ENCODE measurements at regions not wholly inside any gene's neighbourhood (a gene's known extent, or its start where the extent isn't known, plus 50 kb on each side); places are given as distances from the start of the nearest gene placed in this dataset.

- TF ChIP-seq CTCF (IDR thresholded peaks at IDR 0.05; ENCODE audit: insufficient read depth, low read length, missing control alignments), result no peak
- DNase-seq (ENCODE audit: low read depth, low spot score), result no peak
- CTCF ChIA-PET, result no interaction called here
Measured at GRCh38 chr6:73888050-73888449, 192.0 kb downstream of the CD109 start.

GRCh38 chr6:73885393-73885792 is 189.4 kb downstream of the CD109 start:
- no peak overlapping the region for H3K4me3 ChIP-seq (ENCODE audit: low read depth, low read length)
- ChIA-PET CTCF (no interaction called here), POLR2A (no interaction called here)
- no peak for DNase-seq (ENCODE audit: low read depth, low spot score)
- TF ChIP-seq CTCF (IDR thresholded peaks at IDR 0.05; ENCODE audit: insufficient read depth, low read length, missing control alignments), result no peak

More at GRCh38 chr6:73888050-73888449, 192.0 kb downstream of the CD109 start:
- H3K4me3 ChIP-seq (ENCODE audit: low read depth, low read length), result no peak overlapping the region
- POLR2A ChIA-PET, result no interaction called here

- TF ChIP-seq CTCF (IDR thresholded peaks at IDR 0.05; ENCODE audit: insufficient read depth, low read length, missing control alignments), result no peak
- H3K4me3 ChIP-seq (ENCODE audit: low read depth, low read length), result no peak overlapping the region
- POLR2A ChIA-PET, result no interaction called here
- DNase-seq (ENCODE audit: low read depth, low spot score), result no peak
- CTCF ChIA-PET, result interaction anchor here (0.6 kb wide), 1 partner anchor 20 kb away, joined by 3 read pairs; no protein-coding TSS in a partner anchor
Measured at GRCh38 chr6:73884540-73884939, 188.5 kb downstream of the CD109 start.

- no peak overlapping the region for H3K4me3 ChIP-seq (ENCODE audit: low read depth, low read length)
- POLR2A ChIA-PET, result no interaction called here
- DNase-seq (ENCODE audit: low read depth, low spot score), result no peak
- TF ChIP-seq CTCF (IDR thresholded peaks at IDR 0.05; ENCODE audit: insufficient read depth, low read length, missing control alignments), result no peak
- CTCF ChIA-PET, result interaction anchor here (1.5 kb wide), 1 partner anchor 23 kb away, joined by 3 read pairs; no protein-coding TSS in a partner anchor
Measured at GRCh38 chr6:73879501-73880293, 183.7 kb downstream of the CD109 start.

- TF ChIP-seq CTCF (IDR thresholded peaks at IDR 0.05; ENCODE audit: insufficient read depth, low read length, missing control alignments), result no peak
- ChIA-PET POLR2A (no interaction called here), CTCF (no interaction called here)
- no peak overlapping the region for H3K4me3 ChIP-seq (ENCODE audit: low read depth, low read length)
- no peak for DNase-seq (ENCODE audit: low read depth, low spot score)
Measured at GRCh38 chr6:73878403-73878802, 182.4 kb downstream of the CD109 start.
